NCI-H82 treated with DMSO at 0.1 percent for 48 hours (cell line): ENCODE measurements at regions not wholly inside any gene's neighbourhood (a gene's known extent, or its start where the extent isn't known, plus 50 kb on each side); places are given as distances from the start of the nearest gene placed in this dataset.
"Not testable (repeated sequence)": the region's sequence is repeated elsewhere in the genome, so short reads cannot be mapped to it uniquely, and the experiment has no call there.

Source experiments
- DNase-seq: peaks from one replicate; lab custom pipeline; 2025; ENCODE audit not compliant: unreplicated experiment; lab: John Stamatoyannopoulos, UW

DNA sequence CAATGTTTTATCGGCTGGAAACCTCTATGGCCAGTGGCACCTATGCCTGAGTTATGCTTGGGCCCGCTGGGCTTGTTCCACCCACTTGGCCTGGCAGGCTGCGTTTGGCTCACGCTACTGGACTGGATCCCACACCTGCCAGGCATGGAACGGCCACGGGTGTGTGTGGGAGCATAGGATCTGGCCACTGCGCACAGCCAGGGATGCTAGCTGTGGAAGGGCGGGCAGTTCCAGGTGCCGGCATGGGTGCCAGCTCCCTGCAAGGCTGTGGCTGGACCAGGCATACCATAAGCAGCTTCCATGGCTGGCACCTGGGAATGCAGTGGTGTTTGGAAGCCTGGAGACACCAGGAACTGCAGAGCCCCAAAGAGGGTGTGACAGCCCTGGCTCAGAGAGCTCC lies 1063.9 kb upstream of the ACO1 start:
- DNase-seq = no peak

DNA sequence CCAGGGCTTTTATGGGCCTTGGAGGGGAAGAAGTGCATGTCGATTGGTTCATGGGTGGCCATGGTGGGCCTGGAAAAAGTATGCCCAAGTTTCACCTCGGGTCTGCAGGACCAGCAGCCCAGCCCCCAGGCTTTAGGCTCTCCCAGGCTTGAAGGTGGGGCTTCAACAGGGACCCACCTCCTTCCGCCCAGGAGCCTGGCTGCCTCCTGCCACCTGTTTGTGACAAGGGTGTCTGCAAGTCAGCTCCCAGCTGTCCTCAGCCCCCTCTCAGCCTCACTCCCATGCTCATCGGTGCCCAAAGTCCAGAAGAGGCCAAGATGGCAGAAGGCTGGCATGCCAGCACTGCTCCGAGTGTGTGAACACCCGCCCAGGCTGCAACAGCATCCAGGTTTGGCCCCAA lies 1063.2 kb upstream of the ACO1 start:
- no peak for DNase-seq

GRCh38 chr9:31321686-31322085 lies 1062.8 kb upstream of the ACO1 start:
- DNase-seq = no peak

DNA sequence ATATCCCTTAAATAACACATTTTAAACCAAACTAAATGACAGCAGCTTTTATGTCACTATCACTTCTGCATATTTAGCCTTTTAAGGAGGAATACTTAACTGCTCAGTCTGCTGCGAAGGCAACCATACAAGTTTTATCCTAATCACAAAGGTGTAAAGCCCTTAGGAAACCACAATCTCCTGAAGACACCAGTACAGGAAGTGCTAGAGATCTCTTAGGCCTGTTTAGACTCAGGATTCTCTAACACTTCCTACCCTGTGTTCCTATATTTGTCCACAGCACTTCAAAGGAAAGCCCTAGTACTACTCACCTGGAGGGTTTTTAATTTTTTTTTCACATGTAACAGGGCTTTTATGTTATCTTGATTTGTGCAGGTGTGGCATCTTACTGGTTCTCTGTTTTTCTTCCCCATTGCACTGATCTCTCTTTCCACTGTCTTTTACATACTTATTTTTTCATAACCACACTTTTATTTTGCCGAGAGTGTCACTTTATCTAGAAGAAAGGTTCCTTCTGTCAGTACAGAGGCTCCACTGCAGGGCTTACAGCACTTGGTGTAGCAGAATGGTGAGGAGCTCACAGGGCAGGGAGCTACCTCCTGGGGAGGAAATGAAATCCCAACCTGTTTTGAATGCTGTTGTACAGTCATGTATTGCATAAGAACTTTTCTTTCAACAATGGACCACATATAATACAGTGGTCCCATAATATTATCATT lies 1060.6 kb upstream of the ACO1 start:
- no peak for DNase-seq

GRCh38 chr9:31325778-31326177 lies 1058.7 kb upstream of the ACO1 start:
- no peak for DNase-seq

DNA sequence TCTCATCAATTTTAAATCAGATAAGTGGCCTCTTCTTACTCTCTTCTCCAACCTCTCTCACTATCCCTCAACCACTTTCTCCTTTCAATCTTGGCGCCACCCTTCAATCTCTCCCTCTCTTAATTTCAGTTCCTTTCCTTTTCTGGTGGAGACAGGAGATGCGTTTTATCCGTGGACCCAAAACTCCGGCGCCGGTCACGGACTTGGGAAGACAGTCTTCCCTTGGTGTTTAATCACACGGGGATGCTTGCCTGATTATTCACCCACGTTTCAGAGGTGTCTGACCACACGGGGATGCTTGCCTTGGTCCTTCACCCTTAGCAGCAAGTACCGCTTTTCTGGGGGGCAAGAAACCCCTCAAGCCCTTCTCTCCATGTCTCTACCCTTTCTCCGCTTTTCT lies 1057.6 kb upstream of the ACO1 start:
- DNase-seq = not testable (repeated sequence)

DNA sequence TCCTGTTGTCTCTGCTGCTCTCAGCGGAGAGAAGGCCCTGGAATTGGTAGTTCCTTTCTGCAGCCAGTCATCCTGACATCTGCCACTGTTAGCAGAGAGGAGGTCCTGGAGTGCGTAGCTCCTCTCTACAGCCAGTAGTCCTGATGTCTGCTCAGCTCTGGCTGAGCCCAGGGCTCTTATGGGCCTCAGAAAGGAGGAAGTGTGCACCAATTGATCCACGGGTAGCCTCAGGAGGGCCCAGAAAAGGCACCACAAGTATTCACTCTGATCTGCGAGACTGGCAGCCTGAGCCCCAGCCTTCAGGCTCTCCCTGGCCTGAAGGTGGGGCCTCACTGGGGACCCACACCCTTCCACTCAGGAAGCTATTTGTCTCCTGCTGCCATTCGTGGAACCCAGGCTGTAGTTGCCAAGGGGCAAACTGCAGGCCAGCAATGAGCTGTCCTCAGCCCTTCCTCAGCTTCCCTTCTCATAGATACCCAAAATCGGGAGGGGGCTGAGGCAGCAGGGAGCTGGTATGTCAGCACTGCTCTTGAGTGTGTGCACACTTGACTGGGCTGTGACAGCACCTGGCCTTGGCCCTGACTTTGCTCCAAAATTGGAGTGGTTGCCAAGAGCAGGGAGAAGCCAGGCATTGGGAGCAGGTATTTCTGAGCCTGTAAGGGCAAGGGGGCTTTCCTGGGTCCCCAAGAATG lies 1049.5 kb upstream of the ACO1 start:
- no peak for DNase-seq

DNA sequence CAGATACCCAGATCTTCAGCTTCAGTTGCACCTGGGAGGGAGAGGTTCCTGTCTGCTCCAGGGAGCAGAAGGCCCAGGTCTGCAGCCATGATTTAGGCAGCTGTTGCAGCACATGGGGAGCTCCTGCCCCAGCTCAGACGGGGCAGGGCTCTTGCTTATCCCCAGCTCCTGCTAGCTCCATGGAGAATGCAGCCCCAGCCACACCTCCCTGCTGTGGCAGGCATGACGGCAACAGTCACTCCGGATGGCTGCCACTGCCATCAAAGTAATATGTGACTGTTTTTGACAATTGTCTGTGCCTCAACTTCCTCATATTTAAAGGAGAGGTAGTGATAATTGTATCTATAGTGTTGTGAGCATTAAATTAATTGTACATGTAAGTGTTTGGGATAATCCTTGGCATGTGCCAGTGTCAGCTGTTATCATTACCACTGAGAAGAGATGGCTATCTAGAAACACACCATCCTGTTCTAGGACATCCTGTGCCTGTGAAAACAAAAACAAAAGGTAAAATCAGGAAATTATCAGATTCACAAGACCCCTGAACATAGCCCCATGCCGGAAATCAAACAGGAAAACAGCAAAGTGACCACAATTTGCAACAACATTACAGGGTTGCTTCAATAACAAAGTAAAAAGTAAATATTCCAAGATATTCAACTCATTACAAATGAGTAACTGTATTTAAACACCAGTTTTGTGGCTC lies 1048.8 kb upstream of the ACO1 start:
- DNase-seq = no peak

- DNase-seq = no peak
These were observed 1048.1 kb upstream of the ACO1 start for GRCh38 chr9:31336386-31336785.

GRCh38 chr9:31336841-31337240 lies 1047.6 kb upstream of the ACO1 start:
- no peak for DNase-seq

DNA sequence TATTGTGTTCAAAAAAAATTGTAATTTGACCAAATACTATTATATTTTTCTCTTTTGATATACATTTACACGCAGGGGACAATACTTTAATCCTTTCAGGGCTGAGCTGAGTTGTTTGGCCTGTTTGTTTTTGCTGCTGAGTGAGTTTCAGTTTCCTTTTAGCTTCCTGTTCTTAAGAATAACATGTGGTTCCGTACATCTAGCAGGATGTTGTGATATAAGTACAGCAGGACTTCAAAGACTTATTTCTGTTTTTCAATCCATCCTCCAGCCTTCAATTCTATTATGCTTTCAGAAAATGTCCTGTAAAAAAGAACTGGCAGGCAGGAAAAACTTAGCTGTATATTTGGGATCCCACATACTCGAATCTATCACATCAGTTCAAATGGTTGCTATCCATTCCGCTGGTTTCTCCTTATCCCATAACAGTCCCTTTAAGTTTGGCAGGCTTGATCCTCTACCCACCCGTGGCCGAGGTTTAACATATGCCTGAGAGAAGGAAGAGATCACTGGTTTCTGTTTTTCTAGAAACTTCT lies 1037.3 kb upstream of the ACO1 start:
- no peak for DNase-seq

GRCh38 chr9:31355159-31355882 lies 1029.1 kb upstream of the ACO1 start:
- no peak for DNase-seq

GRCh38 chr9:31355965-31356364 lies 1028.5 kb upstream of the ACO1 start:
- DNase-seq = no peak

- no peak for DNase-seq
These were observed 1025.4 kb upstream of the ACO1 start for GRCh38 chr9:31359071-31359470.

DNA sequence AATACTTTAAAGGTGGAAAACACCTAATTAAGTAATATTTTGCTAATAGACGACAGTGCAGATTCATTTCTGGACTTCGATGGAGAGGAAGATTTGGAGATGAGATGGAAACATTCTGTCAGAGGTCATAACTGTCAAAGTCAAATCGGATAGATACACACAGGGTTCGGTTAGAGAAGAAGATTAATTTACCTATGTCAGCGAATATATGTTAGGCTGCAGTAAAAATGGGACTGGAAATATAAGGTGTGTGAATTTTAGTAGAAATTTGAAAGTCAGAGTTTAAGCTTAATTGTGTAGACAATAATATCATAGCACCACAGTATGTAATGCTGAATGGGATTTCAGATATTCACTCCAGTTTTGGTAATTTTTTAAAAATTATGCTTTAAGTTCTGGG lies 1020.3 kb upstream of the ACO1 start:
- no peak for DNase-seq

- no peak for DNase-seq
These were observed 1011.5 kb upstream of the ACO1 start for GRCh38 chr9:31372799-31373587.

DNA sequence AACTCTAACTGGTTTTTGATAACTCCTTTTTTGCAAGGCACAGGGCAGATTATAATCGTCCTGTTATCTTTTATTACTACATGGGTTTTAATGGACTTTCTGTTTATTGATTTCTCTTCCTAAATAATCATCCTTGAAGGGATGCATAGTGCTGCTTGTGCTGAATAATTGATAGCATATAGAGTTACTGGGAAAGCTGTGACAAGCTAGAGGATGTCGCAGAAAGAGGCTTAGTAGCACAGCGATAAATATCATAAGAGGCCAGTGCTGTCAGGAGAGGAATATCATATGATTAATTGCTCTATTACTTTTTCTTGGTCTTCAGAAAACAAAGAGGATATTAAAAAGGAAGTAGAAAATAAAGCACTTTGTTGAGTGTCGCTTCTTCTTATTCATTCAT lies 1007.1 kb upstream of the ACO1 start:
- no peak for DNase-seq

GRCh38 chr9:31388660-31389059 lies 995.8 kb upstream of the ACO1 start:
- no peak for DNase-seq

DNA sequence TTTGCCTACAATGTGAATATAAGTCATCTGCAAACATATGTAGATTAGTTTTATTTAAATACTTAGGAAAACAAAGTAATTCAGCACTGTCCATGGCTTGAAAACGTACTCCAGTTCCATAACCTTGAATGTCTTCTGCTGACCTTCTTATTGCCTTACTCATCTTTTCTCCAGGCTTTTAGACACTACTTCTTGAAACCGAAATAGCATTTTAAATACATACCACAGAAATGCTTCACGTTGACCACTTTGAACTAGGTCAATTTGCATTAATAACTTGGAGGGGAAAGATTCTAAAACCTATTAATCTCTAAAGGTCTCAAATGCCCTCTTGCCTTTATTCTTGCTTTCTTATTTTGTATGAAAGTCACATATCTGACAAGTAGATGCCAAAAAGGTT lies 995.4 kb upstream of the ACO1 start:
- DNase-seq = no peak

DNA sequence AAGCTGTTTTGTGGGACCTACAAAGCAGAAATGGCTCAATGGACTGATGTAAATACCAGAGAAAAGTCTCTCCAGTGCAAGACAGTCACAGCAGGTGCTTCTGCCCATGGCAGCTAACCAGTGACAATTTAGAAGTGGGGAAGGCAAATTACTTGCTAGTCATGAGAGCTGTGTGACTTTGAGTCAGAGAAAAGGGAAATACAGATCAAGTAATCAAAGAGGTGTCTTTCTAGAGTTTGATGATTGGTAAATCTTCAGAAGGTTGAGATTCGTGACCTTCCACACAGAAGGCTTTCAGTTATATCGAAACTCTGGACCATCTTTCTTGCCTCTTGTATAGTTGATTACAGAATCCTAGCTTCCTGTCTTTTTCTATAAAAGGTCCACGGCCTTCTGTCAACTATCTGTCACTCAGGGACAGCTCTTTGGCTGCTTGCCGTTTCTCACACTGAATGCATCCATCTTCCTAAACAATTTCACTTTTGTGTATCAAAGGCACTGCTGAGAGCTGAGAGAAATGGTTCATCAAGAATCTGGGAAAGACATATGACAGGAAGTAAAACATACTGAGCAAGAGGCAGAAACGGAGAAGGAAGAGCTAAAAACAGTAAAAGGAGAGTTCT lies 993.9 kb upstream of the ACO1 start:
- DNase-seq = no peak
